Neural progenitor cell (in vitro differentiated cells): ENCODE measurements at regions not wholly inside any gene's neighbourhood (a gene's known extent, or its start where the extent isn't known, plus 50 kb on each side); places are given as distances from the start of the nearest gene placed in this dataset.

Experiments
- DNase-seq: peaks from one replicate; pipeline ENCODE4 v3.0.0-alpha.2; 2016; ENCODE audit warnings: low spot score
- H2AFZ ChIP-seq: fragments of 200-600 bp; sonication (generic); replicated peaks from 2 replicates; pipeline ENCODE4 v1.6.1; 2016; ENCODE audit warnings: antibody characterized with exemption
- H3F3A ChIP-seq: fragments of 200-600 bp; sonication (generic); 2 replicates; pipeline ENCODE4 v1.6.1; 2016; ENCODE audit warnings: antibody characterized with exemption, low read depth
- H3K27ac ChIP-seq: fragments of 200-600 bp; sonication (generic); 2 replicates; pipeline ENCODE4 v1.5.1; 2016; ENCODE audit warnings: mild to moderate bottlenecking
- H3K27me3 ChIP-seq: fragments of 200-600 bp; sonication (generic); 2 replicates; pipeline ENCODE4 v1.6.1; 2016; ENCODE audit warnings: mild to moderate bottlenecking, moderate library complexity
- H3K36me3 ChIP-seq: fragments of 200-600 bp; sonication (generic); 2 replicates; pipeline ENCODE4 v1.5.1; 2016
- H3K4me1 ChIP-seq: fragments of 200-600 bp; sonication (generic); 2 replicates; pipeline ENCODE4 v1.6.1; 2016; ENCODE audit warnings: mixed run types
- H3K4me2 ChIP-seq: fragments of 200-600 bp; sonication (generic); 2 replicates; pipeline ENCODE4 v1.6.1; 2016
- H3K4me3 ChIP-seq: fragments of 200-600 bp; sonication (generic); 2 replicates; pipeline ENCODE4 v1.5.1; 2016
- H3K79me2 ChIP-seq: fragments of 200-600 bp; sonication (generic); 2 replicates; pipeline ENCODE4 v1.6.1; 2016; ENCODE audit warnings: low read depth
- H3K9ac ChIP-seq: fragments of 200-600 bp; sonication (generic); 2 replicates; pipeline ENCODE4 v1.6.1; 2016
- H3K9me3 ChIP-seq: fragments of 200-600 bp; sonication (generic); 2 replicates; pipeline ENCODE4 v1.5.1; 2016; ENCODE audit warnings: low read depth
- H4K20me1 ChIP-seq: fragments of 200-600 bp; sonication (generic); 2 replicates; pipeline ENCODE4 v1.6.1; 2016; ENCODE audit warnings: low read depth
- H3K27ac Mint-ChIP-seq: 3 replicates; pipeline ENCODE4 v1.8.0; 2021; ENCODE audit warnings: mixed read lengths
- H3K27me3 Mint-ChIP-seq: 2 replicates; pipeline ENCODE4 v1.8.0; 2022; ENCODE audit warnings: low read depth, mild to moderate bottlenecking, inconsistent platforms, moderate library complexity, mixed read lengths; ENCODE audit not compliant: insufficient read depth
- H3K36me3 Mint-ChIP-seq: 3 replicates; pipeline ENCODE4 v1.8.0; 2021; ENCODE audit warnings: mixed read lengths
- H3K4me1 Mint-ChIP-seq: 3 replicates; pipeline ENCODE4 v1.8.0; 2021; ENCODE audit warnings: mixed read lengths
- H3K4me3 Mint-ChIP-seq: 3 replicates; pipeline ENCODE4 v1.8.0; 2021; ENCODE audit warnings: mild to moderate bottlenecking, moderate library complexity, mixed read lengths
- H3K9me3 Mint-ChIP-seq: 3 replicates; pipeline ENCODE4 v1.8.0; 2020; ENCODE audit warnings: mixed read lengths
- CTCF ChIP-seq: fragments of 200-600 bp; sonication (generic); IDR thresholded peaks from 2 replicates; pipeline ENCODE4 v1.5.1; 2017; ENCODE audit warnings: antibody characterized with exemption, mild to moderate bottlenecking
- EZH2 ChIP-seq: fragments of 200-600 bp; sonication (generic); IDR thresholded peaks from 2 replicates; pipeline ENCODE4 v1.6.1; 2017; ENCODE audit warnings: antibody characterized with exemption, mild to moderate bottlenecking, moderate library complexity
- EZH2phosphoT487 ChIP-seq: fragments of 200-600 bp; sonication (generic); IDR thresholded peaks from 2 replicates; pipeline ENCODE4 v1.6.1; 2017; ENCODE audit warnings: antibody characterized with exemption

- H3K9me3 ChIP-seq, result no peaks in the 10 kb centered on the region
- H3K27ac Mint-ChIP-seq, result no peak overlapping the region
- no peaks in the 10 kb centered on the region for H3K9me3 Mint-ChIP-seq
- peak overlapping the region; percentile 52 for H3K4me2 ChIP-seq
- H2AFZ ChIP-seq, result peak overlapping the region; percentile 31
- H3K27me3 Mint-ChIP-seq, result no peaks in the 10 kb centered on the region
- no peak overlapping the region for H3K9ac ChIP-seq
- peaks cover 4% of the 10 kb centered on the region for H3K4me1 Mint-ChIP-seq
- no peak overlapping the region for H3K4me3 ChIP-seq
- peak; percentile 27 for DNase-seq
- no peaks in the 10 kb centered on the region for H3K27me3 ChIP-seq
- no peak overlapping the region for H3K27ac ChIP-seq
- H3K4me1 ChIP-seq, result peaks cover 10% of the 10 kb centered on the region
- H3F3A ChIP-seq, result no peaks in the 10 kb centered on the region
- no peaks in the 10 kb centered on the region for H3K79me2 ChIP-seq
- no peak overlapping the region for H3K4me3 Mint-ChIP-seq
- H4K20me1 ChIP-seq, result no peaks in the 10 kb centered on the region
- no peaks in the 10 kb centered on the region for H3K36me3 Mint-ChIP-seq
- no peaks in the 10 kb centered on the region for H3K36me3 ChIP-seq
- no peak for TF ChIP-seq EZH2
- TF ChIP-seq EZH2phosphoT487, result no peak
- no peak for TF ChIP-seq CTCF
These were observed 183.5 kb downstream of the LIG4 start for GRCh38 chr13:108031865-108032264.

- Mint-ChIP-seq H3K27ac (no peak overlapping the region), H3K36me3 (no peaks in the 10 kb centered on the region), H3K4me3 (no peak overlapping the region), H3K4me1 (peaks cover 4% of the 10 kb centered on the region), H3K9me3 (no peaks in the 10 kb centered on the region), H3K27me3 (no peaks in the 10 kb centered on the region)
- Histone ChIP-seq H3K36me3 (no peaks in the 10 kb centered on the region), H3K4me1 (peaks cover 10% of the 10 kb centered on the region), H3F3A (no peaks in the 10 kb centered on the region), H3K4me2 (no peak overlapping the region), H3K9me3 (no peaks in the 10 kb centered on the region), H3K27me3 (no peaks in the 10 kb centered on the region), H3K27ac (no peak overlapping the region), H2AFZ (no peak overlapping the region), H3K4me3 (no peak overlapping the region), H3K79me2 (no peaks in the 10 kb centered on the region), H4K20me1 (no peaks in the 10 kb centered on the region), H3K9ac (no peak overlapping the region)
- DNase-seq, result no peak
- TF ChIP-seq CTCF (no peak), EZH2phosphoT487 (no peak), EZH2 (no peak)
These were observed 184.6 kb downstream of the LIG4 start for GRCh38 chr13:108030769-108031168.

DNA sequence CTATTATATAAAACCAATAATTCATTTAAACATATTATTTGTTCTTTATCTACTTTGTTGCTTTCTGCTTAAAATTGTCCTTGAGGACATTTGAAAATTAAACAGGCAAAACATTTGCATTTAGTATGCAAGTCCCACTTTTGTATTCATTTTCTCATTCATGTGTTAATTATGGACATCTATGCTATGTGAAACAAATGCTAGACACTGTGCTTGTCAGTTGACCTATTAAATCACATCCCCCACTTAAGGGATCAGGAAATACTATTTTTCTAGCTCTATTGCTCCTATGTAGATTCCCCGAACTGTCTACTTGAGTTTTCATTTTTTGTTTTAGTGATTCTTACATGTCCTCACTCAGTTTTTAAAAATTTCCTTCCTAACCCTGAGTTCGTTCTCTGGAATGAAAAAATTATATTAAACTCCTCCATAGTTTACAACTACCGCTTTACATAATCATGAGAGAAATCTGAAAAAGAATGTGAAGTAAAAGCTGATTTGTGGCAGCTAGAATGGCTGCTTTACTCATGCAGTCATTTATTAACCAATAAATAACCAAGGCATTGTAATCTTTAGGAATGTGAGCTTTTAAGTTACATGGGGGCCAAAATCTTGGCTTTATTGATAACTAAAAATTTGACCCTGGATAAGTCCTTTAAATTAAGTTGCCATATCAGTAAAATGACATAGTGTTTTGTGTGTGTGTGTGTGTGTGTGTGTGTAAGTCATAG lies 188.5 kb downstream of the LIG4 start:
- Mint-ChIP-seq H3K27ac (no peak overlapping the region), H3K9me3 (no peaks in the 10 kb centered on the region), H3K27me3 (no peaks in the 10 kb centered on the region), H3K36me3 (no peaks in the 10 kb centered on the region), H3K4me3 (no peak overlapping the region), H3K4me1 (peaks cover 2% of the 10 kb centered on the region)
- Histone ChIP-seq H4K20me1 (no peaks in the 10 kb centered on the region), H3K9ac (no peak overlapping the region), H3K4me3 (no peak overlapping the region), H3K4me1 (peaks cover 6% of the 10 kb centered on the region), H3K79me2 (no peaks in the 10 kb centered on the region), H3K27me3 (no peaks in the 10 kb centered on the region), H3F3A (no peaks in the 10 kb centered on the region), H3K4me2 (no peak overlapping the region), H2AFZ (no peak overlapping the region), H3K36me3 (no peaks in the 10 kb centered on the region), H3K27ac (no peak overlapping the region), H3K9me3 (no peaks in the 10 kb centered on the region)
- TF ChIP-seq CTCF, result no peak
- no peak for TF ChIP-seq EZH2phosphoT487
- no peak for TF ChIP-seq EZH2
- no peak for DNase-seq
